ENCODE measurements at regions not wholly inside any gene's neighbourhood (a gene's known extent, or its start where the extent isn't known, plus 50 kb on each side); places are given as distances from the start of the nearest gene placed in this dataset.

DNA sequence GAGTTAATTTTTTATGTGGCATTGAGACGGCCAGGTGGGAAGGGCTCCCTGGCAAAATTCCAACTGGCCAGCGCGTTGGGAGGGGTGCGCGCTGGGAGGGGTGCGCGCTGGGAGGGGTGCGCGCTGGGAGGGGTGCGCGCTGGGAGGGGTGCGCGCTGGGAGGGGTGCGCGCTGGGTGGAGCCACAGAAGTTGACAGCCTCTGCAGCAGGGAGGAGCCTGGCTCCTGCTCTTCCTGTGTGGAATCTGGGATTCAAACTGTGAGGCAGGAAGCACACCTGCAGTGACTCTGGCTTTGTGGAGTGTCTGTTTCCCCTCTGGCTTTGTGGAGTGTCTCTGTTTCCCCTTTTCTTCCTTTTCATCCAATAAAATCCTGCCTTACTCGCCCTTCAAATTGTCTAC, 147.9 kb upstream of the CBLN2 start:
- DNase-seq: no peak

DNA sequence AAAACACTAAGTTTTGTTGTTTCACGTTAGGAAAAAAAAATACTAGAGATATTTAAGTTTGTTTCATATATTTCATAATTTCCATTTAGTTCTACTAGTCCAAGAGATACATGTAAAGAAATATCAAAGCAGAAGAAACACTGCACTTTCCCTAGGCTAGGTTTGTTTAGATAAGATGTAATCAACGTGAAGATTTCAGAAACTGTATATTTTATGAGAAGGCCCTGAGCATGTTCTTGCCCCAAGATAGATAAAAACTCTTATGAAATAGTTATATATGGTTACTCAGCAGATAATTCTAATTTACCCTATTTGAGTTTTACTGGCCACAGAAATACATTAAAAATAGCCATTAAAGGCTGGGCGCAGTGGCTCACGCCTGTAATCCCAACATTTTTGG, 143.6 kb upstream of the CBLN2 start:
- no peak for DNase-seq

DNA sequence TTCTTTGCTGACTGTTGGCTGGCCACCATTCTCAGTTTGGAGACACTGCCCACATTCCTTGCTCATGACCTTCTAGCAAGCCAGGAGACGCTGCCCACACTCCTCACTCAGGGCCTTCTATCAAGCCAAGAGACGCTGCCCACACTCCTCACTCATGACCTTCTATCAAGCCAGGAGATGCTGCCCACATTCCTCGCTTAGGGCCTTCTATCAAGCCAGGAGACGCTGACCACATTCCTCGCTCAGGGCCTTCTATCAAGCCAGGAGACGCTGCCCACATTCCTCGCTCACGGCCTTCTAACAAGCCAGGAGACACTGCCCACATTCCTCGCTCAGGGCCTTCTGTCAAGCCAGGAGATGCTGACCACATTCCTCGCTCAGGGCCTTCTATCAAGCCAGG, 131.3 kb upstream of the CBLN2 start:
- no peak for DNase-seq

DNA sequence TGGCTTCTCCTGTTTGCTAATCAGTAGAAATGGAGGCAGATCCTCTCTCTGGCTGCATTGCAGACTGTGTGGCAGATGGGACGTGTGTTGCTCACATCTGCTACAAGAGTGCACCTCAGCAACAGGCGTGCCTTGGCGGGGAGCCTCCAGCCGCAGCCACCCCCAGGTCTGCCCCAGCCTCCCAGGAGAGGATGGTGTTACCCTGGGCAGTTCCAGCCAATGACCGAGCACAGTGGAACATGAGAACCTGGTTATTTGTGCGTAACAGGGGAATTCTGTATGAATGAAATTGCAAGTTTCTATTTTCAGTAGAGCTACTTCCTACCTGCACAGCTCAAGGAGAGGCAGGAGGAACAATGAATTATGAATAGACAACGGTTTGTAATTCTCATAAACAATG, 130.6 kb upstream of the CBLN2 start:
- no peak for DNase-seq

DNA sequence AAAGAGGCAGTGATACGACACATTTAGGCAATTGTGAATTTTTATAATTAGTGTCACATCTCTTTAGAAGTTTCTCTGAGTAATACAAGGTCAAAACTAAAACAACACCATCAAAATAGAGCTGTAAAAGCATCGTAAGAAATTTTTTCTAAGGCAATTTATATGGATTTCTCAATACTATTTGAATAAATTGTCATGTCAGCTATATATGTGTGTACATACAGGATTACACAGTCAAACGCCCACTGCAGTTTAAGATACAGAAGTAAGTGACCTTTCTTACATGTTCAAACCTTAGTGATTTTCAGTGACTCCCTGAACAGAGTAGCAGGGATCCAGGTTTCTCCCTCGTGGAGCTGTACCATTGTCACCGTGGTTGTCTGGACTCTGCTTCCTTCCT, 129.1 kb upstream of the CBLN2 start:
- no peak for DNase-seq

DNA sequence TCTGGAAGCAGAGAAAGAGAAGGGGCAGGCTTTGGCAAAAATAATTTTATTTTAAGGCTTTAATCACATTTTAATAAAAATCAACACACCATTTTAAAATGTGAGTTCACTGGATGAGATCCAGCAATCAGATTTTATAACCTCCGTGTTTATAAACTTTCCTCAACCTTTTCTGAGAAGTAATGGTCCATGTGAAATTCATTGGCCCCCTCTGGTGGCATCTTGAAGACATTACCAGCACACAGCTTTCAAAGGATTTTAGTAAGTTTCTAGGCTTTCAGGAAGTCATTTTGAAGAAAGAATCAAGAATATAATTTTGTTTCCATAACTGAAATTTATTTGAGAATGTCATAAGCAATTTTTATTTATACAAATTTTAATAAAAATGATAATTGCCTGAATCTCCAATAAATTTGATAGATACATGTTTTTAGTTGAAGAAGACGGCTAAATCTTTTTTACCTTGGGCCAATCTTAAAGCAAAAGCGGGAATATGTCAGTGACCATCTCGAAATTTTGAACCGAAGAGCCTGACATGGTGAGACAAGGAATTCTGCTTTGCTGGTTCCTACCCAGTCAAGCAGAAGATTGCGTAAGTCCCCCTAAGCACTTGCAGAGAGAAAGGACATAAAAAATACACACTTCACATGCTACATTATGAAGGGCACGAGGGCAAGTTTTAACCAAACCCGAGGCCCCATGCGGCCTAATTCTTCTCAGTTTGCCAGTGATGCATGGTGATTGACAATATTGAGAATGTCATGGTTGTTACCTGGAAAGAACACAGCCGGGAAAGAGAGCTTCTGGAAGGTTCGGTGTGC, 128.4 kb upstream of the CBLN2 start:
- DNase-seq: peak in 1 of 2 experiments; percentile 48

DNA sequence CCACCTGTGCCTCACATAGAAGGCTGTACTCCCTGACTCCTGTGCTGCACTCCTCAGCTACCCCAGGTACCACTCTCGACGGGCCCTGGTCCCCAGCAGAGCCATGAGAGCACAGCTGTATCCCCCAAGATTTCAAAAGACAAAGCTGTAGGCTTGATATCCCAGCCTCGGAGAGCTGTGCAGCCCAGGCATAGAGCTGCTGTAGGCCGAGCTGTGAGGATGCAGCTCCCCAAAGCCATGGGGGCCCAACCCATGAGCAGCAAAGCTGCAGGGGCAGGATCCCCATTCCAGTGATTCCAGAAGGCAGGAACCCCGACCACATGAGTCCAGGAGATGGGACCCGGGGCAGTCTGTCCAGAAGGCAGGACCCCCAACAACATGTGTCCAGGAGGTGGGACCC, 123.8 kb upstream of the CBLN2 start:
- DNase-seq: no peak

DNA sequence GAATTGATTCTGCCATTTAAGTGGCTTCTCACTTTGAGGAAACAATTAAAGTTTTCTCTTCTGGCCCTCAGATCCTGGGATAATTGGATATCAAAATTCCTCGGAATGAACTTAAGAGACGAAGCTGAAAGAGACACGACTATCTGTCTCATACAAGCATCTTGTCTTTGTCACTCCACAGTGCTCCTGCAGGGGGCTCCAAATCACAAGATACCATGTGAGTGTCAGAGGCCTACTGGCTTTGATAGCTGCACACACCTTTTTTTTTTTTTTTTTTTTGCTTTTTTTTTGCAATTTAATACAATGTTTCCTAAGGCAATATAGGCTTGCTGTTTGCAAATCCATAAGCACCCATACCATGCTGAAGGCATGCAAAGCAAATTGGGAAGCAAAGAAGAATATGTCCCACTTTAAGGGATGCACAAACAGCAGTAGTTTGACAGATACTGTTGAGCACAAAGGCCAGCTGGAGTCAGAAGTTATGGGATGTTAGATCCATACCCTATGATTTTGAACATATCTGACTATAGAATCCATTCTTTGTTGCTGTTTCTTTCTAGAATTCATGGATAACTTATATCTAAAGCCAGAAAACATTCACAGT, 109.0 kb upstream of the CBLN2 start:
- peak in 1 of 2 experiments; percentile 39 for DNase-seq

DNA sequence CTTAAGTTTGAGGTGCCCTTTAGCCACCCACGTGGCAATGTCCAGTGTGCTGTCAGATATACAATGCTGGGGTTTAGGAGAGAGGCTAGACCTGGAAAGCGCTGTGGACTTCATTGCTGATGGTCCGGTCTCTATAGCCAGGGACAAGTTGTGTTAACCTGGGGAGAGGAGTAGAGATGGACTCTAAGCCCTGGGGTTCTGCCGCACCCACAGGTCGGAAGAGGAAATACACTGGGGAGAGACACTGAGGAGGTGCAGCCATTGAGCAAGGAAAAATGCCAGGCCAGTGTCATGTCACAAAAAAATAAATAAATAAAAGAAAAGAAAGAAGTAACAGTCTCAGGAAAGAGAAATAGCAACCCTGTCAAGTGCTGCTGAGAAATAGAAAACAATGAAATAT, 106.9 kb upstream of the CBLN2 start:
- DNase-seq: no peak

DNA sequence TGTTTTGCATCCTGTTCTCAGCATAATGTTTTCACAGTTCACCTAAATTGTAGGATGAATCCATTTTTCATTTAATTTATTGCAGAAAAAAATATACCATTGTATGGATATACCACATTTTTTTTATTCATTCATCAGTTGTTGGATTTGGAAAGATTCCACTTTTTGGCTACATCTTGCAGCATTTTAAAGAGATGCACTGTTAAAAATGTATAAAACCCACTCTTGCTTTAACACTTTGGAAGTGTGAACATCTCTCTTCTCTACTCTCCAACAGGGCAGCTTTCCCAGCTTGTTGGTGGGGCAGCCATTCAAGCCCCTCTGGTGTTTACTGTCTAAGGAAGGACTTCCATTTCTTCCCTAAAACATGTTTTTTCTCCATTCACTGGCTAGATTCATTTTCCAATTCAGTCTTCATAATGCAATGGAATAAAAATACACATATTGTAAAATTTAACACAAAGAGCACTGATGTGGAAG, 104.4 kb upstream of the CBLN2 start:
- DNase-seq: no peak

DNA sequence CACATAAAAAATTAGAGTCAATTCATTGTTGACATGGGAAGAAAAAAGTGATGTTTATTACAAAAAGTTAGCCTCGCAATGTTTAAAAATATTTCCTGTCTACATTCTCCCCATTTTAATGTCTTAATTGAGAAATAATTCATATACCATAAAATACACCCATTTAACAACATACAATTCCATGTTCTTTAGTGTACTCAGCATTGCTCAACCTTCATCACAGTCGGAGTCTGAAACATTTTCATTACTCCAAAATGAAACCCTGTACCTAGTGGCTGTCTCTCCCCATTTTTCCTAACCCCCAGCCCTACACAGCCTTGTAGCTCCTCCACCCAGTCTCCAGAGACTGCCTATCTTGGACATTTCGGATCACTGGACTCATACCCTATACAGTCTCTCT, 103.9 kb upstream of the CBLN2 start:
- DNase-seq: no peak

DNA sequence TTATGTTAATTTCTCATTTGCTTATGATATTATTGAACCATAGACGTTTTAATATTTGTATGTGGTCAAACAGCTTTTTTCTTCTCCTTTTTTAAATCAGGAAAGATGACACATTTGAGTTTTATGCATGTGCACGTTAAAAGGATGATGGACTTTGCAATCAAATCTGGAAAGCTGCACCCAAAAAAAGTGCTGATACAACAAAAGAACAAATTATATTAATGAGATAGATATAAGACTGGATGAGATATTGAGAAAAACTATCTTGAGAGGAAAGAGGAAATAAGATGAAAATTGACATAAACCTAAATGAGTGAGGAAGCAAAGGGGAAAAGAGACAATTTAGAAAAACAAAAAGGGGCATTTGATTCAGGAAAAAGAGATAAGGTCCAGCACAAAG, 96.4 kb upstream of the CBLN2 start:
- no peak for DNase-seq

DNA sequence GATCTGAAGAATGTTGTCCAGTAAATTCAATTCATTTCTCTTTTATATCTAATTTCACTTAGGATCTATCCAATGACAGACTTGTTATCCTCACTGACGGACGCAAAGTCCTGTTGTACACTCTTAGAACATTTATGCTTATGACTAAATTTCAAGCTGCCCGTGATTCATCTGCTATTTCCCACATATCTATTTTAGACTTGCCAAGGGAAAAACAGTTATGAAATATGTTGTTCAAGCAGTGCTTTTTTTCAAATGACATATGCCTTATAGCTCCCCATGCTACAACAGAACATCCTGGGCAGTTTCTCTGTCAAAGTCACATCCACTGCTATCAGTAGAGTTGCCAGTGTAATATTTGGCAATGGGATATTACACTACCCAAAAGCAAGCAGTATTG, 94.2 kb upstream of the CBLN2 start:
- DNase-seq: no peak

DNA sequence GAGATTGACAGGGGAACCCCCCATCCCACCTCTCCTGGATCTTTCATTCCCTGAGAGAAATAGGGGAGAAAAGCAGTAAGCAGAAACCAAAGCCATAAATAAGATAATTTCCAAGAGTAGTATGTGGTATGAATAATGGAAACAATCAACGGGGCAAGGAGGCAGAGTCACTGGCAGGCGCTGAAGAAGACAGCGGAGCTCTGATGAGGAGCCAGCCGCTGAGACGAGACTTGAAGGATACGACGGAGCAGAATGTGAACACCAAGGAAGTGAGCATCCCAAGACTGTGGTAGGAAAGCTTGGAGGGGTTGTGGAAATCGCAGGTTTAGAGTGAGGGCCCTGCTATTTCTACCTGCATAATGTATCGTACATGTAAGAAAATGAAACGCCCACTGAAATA, 93.6 kb upstream of the CBLN2 start:
- DNase-seq: no peak

DNA sequence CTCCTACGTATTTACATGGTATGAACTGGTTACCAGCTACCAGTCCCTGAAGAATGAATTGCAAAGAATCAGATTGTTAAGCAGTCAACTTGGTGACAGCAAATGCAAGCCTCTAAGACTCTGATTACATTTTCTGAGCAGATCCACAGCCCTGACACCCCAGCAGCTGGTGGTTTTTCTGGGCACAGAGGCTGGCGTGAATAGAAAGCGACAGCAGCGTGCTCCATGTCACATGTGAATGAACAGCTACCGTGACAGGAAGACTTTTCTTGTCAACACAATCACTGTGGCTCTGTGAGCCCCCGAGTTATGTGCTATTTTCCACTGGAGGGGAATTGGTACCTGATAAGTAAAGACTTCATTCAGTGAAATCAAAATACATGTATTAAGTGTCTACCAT, 93.2 kb upstream of the CBLN2 start:
- DNase-seq: no peak

DNA sequence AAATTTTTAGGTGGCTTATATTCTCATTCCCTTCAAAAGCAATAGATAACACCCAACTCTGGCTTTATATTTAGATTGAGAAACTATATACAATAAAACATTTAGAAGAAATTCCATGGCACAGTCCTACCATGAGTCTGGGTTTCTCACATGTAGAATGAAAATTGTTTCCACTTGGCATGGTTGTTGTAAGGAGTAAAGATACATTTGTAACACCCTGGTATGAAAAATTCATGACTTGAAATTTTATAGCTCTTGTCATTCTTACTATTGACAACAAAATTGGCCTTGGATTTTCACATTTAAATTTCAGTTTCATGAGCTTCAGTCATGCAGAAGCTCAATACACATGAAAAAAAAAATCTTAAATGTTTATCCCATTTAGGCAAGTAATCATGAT, 92.5 kb upstream of the CBLN2 start:
- no peak for DNase-seq

DNA sequence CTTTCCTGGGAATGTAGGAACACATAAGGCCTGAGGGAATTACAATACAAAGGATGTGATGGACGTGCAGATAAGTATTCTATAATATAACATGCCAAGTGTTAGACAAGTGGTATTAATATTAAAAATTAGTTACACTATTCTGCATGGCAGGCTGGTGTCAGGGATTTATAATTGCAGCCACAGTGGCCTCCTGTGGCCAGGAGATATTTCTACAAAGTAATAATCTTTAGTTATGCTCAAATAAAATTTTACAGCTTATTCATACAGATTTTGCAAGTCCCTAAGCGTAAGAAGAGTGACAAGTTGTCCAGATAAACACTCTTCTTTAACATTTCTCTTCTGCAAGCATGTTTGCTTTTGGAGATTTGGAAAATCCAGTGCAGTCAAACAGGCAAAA, 90.4 kb upstream of the CBLN2 start:
- DNase-seq: no peak

DNA sequence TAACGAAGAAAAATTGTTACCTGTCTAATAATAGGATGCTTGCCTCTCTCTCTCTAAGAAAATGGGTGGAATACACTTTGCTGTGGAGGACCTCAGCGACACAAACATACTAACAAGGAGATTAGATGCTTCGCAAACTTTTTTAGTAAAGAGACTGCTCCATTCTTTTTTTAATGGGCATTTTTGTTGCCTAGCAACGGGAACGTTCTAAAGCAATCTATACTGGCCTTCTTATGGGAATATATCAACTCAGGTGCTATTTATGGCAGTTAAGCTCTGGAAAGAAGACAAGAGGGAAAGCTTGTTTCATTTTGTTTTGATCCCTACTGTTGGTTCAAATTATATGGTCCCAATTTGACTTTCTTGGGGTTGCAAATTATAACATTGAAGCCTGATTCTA, 86.8 kb upstream of the CBLN2 start:
- no peak for DNase-seq

DNA sequence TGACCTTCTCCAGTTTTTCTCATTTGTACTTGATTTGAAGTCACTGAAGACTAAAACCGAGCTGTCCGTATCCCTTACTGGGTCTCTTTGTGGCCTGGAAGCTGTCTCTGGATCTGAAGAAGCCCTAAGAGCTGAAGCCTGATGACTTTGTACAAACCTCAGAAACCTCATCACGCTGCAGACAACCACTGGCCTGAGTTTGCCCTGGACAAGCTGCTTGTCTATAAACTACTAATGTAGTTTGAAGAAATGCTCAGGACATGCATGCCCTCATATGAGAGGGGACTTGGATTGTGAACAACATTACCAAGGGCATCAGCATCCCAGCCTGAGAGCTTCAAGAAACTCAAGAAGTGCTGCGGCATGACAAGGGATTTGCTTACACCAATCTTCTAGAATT, 79.3 kb upstream of the CBLN2 start:
- DNase-seq: no peak

DNA sequence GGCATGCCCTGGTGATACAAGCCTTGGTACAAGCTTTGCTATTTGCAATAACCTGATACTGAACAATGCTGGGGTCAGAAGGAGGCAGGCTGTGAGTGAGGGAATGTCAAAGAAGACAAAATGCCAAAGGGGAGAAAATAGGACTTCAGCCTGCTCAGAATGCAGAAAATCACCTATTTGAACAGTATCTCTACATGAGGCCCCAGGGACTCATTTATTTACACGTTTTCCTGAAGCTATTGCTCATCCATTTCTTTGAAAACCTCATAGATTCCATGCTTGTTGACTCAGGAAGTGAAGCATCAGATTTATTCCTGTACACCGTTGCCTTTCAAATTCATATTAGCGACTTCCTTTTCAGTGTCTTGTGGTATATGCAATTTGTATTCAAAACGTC, 69.4 kb upstream of the CBLN2 start:
- DNase-seq: no peak

DNA sequence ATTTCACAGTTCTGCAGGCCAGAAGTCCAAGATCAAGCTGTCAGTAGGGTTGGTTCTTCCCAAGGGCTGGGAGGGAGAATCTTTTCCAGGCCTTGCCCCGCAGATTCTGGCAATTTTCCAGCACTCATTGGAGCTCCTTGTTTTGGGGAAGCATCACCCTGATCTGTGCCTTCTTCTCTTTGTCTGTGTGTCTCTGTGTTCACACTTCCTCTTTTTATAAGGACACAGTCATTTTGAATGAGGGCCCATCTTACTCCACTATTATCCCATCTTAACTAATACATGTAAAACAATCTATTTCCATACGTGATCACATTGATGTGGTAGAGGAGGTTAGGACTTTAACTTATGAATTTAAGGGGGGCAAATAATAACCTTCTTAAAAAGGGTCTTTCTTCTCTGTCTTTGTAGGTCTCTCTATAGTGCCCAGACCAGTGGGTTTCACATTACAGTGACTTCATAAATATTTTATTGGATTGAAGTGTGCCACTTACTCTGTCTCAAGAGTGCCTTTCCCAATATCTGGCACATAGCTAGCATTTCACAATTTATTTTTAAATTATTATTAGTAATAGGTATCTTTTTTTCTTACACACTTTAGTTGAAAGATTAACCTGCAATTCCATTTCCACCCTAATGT, 68.9 kb upstream of the CBLN2 start:
- no peak for DNase-seq

DNA sequence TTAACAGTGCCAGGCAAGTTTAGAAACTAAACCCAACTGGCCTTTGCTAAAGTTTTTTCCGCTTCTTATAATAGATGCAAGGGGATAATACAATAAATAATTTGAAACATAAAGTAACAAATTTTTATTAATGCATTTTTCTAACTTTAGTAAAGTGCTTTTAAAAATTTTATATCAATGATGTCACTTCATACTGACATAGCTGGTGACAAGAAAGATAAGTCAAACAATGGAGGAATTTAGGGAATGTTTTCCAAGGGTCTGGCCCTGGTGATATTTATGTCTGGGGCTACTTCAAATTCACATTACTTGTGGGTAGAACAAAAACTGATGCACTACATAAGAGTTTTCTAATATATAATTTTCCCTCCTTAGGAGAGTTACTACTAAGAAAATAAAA, 61.2 kb upstream of the CBLN2 start:
- no peak for DNase-seq

DNA sequence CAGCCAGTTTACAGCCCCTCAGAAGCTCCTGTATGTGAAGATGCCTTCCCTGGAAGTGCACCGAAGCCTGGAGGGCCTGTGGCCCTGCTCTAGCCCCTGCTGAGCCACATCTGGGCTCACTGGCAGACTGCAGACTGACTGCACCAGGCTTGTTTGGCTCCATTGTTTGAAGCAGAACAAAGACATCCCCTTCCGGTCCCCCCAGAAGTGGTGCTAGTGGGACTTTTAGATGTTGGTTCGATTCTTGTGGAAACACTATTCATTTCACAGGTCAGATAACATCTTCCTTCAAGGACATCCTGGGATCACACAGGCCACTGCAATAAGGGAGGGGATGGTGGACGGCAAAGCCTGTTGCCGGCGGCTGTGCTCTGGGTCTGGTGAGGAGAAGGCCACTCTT, 57.8 kb upstream of the CBLN2 start:
- DNase-seq: no peak

DNA sequence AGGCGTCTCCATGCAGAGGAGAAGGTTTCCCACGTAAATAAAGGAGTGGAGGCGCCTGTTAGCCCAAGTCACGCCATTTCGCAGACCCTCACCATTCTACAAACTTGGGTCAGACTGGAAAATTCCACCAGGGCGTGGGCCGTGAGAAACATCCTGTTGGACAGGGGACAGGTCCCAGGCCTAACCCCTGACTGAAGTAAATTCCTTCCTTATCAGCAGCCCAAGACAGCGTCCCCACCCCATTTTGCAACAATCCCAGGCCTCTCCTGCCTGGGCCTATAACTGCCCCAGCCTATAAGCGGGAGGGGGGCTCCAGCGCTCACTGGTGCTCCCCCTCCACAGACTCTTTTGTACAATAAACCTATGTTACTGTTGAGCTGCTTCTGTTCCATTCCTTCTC, 57.3 kb upstream of the CBLN2 start:
- DNase-seq: no peak
